Tibial artery (tissue), 4 donors: ENCODE measurements at regions not wholly inside any gene's neighbourhood (a gene's known extent, or its start where the extent isn't known, plus 50 kb on each side); places are given as distances from the start of the nearest gene placed in this dataset.

ENCODE experiments used
- DNase-seq, 2 donors: peaks; one replicate each; pipeline ENCODE4 v3.0.0-alpha.2; 2019
- H3K27ac ChIP-seq, 2 donors: fragments of 200-600 bp; sonication (generic) in 1 of 2; 1 replicate in 1 of 2; 2 replicates in 1 of 2; pipeline ENCODE4 v1.5.1; 2018 to 2019; ENCODE audit warnings: mild to moderate bottlenecking in 1 of 2
- H3K27me3 ChIP-seq, 2 donors: fragments of 200-600 bp; sonication (generic) in 1 of 2; one replicate each; pipeline versions ENCODE4 v1.5.1 to v1.6.0; 2016 to 2019
- H3K36me3 ChIP-seq, 3 donors: fragments of 200-600 bp; sonication (generic) in 2 of 3; one replicate each; pipeline ENCODE4 v1.5.1; 2016 to 2019; ENCODE audit warnings: mild to moderate bottlenecking in 2 of 3
- H3K4me1 ChIP-seq, 4 donors: fragments of 200-600 bp; sonication (generic) in 2 of 4; 1 replicate in 3 of 4; 2 replicates in 1 of 4; pipeline ENCODE4 v1.5.1; 2016 to 2019
- H3K4me3 ChIP-seq, 2 donors: fragments of 200-600 bp; sonication (generic) in 1 of 2; 1 replicate in 1 of 2; 2 replicates in 1 of 2; pipeline ENCODE4 v1.5.1; 2018 to 2019; ENCODE audit warnings: mild to moderate bottlenecking in 2 of 2
- H3K9me3 ChIP-seq, 3 donors: fragments of 200-600 bp; sonication (generic) in 1 of 3; one replicate each; pipeline ENCODE4 v1.5.1; 2016 to 2019
- intact Hi-C: fragments of 100-400 bp; cut with DNase I; formaldehyde crosslinking; loops from one replicate; pipeline ENCODE4 v1.15.0; 2023; ENCODE audit warnings: low total_unique reads
- TF ChIP-seq, protein P1 (sequence below), 2 experiments: fragments of 200-600 bp in 1 of 2; fragments of 450-650 bp in 1 of 2; IDR thresholded peaks; one replicate each; pipeline ENCODE4 v1.5.1; 2017 to 2019; ENCODE audit warnings: antibody characterized with exemption in 2 of 2, mild to moderate bottlenecking in 1 of 2, moderate library complexity in 1 of 2

DNA sequence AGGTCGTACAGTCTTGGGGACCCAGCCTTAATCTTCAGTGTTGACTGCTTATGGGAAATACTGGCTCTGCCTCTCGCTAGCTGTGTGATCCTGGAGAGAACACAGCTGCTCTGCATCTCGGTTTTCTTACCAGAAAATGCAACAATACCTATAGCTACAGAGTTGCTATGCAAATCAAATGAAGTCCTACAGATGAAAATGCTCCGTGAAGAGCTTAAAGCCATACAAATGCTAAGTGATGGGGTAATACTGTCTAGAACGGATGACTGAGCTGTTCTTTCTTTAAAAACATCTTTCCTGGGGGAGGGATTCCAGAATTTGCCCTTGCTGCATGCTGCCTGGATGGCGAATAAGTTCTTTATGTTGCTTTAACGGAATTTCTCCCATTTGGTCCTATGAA, 132.0 kb downstream of the ZBTB18 start:
- intact Hi-C loops, result no loop called here
- no peak for DNase-seq
- Histone ChIP-seq H3K27ac (no peak overlapping the region), H3K4me3 (no peak overlapping the region), H3K4me1 (no peaks in the 10 kb centered on the region), H3K36me3 (no peaks in the 10 kb centered on the region), H3K9me3 (no peaks in the 10 kb centered on the region), H3K27me3 (no peaks in the 10 kb centered on the region)
- TF ChIP-seq, protein P1, sequence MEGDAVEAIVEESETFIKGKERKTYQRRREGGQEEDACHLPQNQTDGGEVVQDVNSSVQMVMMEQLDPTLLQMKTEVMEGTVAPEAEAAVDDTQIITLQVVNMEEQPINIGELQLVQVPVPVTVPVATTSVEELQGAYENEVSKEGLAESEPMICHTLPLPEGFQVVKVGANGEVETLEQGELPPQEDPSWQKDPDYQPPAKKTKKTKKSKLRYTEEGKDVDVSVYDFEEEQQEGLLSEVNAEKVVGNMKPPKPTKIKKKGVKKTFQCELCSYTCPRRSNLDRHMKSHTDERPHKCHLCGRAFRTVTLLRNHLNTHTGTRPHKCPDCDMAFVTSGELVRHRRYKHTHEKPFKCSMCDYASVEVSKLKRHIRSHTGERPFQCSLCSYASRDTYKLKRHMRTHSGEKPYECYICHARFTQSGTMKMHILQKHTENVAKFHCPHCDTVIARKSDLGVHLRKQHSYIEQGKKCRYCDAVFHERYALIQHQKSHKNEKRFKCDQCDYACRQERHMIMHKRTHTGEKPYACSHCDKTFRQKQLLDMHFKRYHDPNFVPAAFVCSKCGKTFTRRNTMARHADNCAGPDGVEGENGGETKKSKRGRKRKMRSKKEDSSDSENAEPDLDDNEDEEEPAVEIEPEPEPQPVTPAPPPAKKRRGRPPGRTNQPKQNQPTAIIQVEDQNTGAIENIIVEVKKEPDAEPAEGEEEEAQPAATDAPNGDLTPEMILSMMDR (IDR thresholded peaks at IDR 0.05), result no peak

DNA sequence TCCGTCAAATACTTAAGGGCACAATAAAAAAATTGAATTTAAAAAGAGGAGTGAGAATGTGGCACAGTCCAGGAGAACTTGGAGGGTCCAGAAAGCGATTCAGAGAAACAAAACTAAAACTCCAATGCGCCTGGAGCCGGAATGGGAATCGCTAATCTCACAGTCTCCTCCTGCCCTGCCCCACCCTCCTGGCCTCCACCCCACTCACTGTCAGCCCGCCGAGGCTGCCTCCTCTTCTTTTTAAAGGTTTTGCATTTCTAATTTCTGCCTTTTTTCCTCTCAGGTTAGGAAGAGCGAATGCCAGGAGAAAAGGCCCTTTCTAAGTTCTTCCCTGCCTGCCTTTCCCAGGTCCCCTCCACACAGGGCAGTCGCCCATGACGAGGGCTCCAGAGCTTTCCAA, 135.3 kb downstream of the ZBTB18 start:
- Histone ChIP-seq H3K27me3 (no peaks in the 10 kb centered on the region), H3K4me1 (no peaks in the 10 kb centered on the region), H3K9me3 (peaks cover 0 to 13% (median 5%) of the 10 kb centered on the region in 3 donors), H3K27ac (no peak overlapping the region), H3K4me3 (no peak overlapping the region), H3K36me3 (no peaks in the 10 kb centered on the region)
- no peak for DNase-seq
- TF ChIP-seq, protein P1 (IDR thresholded peaks at IDR 0.05), result no peak
- intact Hi-C loops, result no loop called here

DNA sequence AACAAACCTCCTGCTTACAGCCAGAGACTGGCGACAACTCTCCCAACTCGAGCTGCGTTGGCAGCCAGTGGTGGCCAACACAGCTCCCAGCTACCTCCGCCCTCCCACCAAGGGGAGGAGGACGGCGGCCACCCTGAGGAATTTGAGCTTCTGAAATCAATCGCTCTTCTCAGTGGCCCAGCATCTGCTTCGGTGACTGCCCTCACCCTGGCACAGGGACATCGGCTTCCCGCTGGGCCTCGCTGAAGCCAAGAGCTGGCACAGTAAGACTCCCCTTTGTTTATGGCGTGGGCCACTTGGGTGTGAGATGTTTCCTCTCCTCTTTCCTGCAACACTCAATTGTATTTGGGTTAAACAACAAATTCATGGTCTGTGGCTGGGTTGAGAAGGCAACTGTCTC, 136.2 kb downstream of the ZBTB18 start:
- Histone ChIP-seq H3K9me3 (peaks cover 0 to 13% (median 5%) of the 10 kb centered on the region in 3 donors), H3K36me3 (no peaks in the 10 kb centered on the region), H3K27me3 (no peaks in the 10 kb centered on the region), H3K4me3 (no peak overlapping the region), H3K27ac (no peak overlapping the region), H3K4me1 (no peaks in the 10 kb centered on the region)
- no peak for DNase-seq
- TF ChIP-seq, protein P1 (IDR thresholded peaks at IDR 0.05), result no peak
- intact Hi-C loops, result no loop called here

DNA sequence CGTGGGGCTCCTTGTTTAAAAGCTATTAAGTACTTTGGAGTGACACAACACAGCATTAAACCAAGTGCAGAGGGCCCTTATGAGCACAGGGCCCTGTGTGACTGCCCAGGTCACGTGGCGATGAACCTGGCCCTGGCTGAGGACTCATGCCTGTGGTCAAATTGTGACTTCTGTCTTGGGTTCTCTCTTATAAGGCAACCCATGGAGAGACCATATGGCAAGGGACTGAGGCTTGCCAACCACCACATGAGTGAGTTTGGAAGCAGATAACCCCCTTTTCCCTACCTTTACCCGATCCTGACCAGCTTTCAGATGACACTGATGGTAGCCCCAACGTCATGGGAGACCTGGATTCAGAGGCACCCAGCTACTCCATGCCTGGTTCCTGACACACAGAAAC, 140.5 kb downstream of the ZBTB18 start:
- H3K9me3 ChIP-seq, result peaks cover 0 to 13% (median 5%) of the 10 kb centered on the region in 3 donors
- no peak for DNase-seq
- no peaks in the 10 kb centered on the region for H3K36me3 ChIP-seq
- H3K27me3 ChIP-seq, result no peaks in the 10 kb centered on the region
- H3K4me1 ChIP-seq, result no peaks in the 10 kb centered on the region
- TF ChIP-seq, protein P1 (IDR thresholded peaks at IDR 0.05), result no peak
- H3K4me3 ChIP-seq, result no peak overlapping the region
- intact Hi-C loops, result no loop called here
- H3K27ac ChIP-seq, result no peak overlapping the region

DNA sequence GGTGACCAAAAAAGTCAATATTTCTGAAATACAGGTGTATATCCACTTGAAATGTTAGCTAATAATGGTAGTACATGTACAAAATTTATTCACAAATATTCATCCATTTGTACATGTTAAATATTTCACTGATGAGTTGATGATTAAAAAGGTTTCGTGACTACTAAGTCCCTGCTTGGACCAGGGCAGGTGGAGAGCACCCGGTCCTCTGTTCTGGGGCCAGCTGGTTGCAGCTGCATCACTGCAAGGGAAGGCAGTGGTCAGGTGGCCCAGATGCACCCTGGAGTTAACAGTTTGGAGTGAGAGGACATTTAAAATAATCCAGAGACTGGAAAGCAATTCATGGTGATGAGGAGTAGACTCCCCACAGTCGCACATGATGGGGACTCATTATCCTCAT, 141.2 kb downstream of the ZBTB18 start:
- TF ChIP-seq, protein P1 (IDR thresholded peaks at IDR 0.05), result no peak
- intact Hi-C loops, result no loop called here
- H3K36me3 ChIP-seq, result no peaks in the 10 kb centered on the region
- H3K9me3 ChIP-seq, result peaks cover 0 to 13% (median 5%) of the 10 kb centered on the region in 3 donors
- H3K27me3 ChIP-seq, result no peaks in the 10 kb centered on the region
- no peaks in the 10 kb centered on the region for H3K4me1 ChIP-seq
- no peak for DNase-seq
- no peak overlapping the region for H3K4me3 ChIP-seq
- no peak overlapping the region for H3K27ac ChIP-seq
